HG03571 (cell line): ENCODE measurements at regions not wholly inside any gene's neighbourhood (a gene's known extent, or its start where the extent isn't known, plus 50 kb on each side); places are given as distances from the start of the nearest gene placed in this dataset.
"Not testable (repeated sequence)": the region's sequence is repeated elsewhere in the genome, so short reads cannot be mapped to it uniquely, and the experiment has no call there.

Source experiments
- ATAC-seq: cut with Tn5 transposase; IDR thresholded peaks from one replicate; pipeline ENCODE4 v1.9.1; 2021; ENCODE audit not compliant: unreplicated experiment

DNA sequence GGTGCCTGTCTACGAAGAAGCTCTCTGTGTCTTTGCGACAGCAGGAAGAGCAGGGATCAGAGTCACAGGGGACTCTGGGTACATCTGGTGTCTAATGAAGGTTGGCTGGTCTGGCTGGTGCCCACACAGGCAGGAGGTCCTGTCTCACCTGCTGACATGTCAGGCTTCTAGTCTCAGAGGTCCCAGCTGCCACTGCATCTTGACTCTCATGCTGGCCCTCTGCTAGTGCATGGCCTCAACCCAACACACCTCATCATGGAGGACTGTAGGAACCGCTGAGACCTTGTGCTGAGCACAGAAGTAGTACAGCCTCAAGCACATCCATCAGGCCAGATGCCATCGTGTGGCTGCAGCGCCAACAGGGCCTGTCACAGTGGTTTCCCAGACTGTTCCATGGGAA, 206.1 kb upstream of the NR2F2 start:
- no peak for ATAC-seq

DNA sequence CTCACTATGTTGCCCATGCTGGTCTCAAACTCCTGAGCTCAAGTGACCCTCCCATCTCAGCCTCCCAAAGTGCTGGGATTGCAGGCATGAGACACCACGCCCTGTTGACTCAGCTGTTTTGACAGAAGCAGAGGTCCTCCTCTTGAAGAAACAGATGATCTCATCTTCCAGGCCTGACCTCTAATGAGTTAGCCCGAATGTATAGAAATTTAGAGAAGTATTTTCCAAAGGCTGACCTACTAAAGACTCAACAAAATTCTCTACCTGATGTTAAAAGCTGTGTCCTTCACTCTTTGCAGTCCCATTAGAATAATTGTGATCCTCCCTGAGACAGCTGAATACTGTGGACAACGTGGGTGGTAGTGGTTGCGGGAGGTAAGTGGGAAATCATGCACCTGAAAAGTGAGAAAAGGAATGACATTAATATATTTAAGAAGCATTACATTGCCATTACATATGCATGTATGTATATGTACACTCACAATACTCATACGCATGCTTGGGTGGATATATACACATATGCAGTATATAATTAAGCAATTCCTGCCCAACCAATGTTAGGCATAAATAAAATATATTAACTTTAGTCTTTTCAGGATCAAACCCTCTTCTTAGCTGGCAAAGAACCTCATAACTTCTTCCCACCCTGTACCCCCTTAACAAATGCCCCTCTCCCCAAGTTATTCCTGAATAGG, 204.6 kb upstream of the NR2F2 start:
- ATAC-seq: no peak

DNA sequence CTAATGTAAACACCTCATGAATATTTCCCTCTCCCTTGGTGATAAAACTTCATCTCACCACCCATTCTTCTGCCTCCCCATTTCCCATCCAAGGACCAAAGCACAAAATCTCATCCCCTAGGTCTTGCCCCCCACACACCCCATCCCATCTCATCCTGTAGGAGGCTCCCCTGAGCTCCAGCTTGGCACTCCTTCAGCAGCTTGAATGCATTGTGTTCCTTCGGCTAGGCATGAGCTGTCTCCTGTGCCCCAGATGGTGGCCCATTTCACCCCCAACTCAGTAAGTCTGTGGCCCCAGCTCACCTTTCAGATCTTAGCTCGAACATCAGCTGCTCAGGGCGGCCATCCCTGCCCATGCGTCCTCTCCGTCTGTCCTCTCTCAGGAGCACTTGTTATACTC, 203.6 kb upstream of the NR2F2 start:
- no peak for ATAC-seq

DNA sequence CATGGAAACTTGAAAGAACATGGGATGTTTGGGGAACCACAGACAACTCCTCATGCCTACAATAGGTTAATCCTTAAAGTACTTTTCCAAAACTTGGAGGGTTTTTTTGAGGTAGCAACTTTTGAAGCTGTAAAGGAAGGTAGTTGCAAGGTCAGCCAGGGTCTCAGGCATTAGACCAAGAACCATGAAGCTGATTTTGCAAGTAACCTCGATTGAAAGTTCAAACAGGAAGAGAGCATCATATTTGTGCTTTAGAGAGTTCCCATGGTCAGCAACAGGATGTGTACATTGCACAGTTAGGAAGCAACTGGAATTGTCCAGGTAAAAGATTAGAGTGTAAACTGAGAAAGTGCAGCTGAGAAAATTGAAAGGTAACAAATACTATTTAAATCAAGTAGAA, 199.8 kb upstream of the NR2F2 start:
- no peak for ATAC-seq

DNA sequence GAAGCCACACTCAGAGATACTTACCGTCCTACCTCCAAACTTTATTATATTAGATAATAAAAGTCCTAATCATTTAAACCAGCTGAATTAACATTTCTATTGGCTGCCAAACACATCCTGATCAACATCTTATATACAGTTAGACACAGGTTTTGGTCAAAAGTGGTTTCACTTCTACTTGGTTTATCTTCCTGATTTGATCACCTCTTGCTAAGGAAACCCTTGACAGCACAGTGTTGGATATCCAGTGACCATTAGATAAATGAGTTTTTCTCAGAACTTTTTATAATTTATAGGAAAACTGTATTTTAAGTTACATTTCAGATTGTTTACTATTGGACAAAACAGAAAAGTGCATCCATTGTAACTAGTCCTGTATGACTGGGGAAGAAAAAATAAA, 198.4 kb upstream of the NR2F2 start:
- ATAC-seq: no peak

DNA sequence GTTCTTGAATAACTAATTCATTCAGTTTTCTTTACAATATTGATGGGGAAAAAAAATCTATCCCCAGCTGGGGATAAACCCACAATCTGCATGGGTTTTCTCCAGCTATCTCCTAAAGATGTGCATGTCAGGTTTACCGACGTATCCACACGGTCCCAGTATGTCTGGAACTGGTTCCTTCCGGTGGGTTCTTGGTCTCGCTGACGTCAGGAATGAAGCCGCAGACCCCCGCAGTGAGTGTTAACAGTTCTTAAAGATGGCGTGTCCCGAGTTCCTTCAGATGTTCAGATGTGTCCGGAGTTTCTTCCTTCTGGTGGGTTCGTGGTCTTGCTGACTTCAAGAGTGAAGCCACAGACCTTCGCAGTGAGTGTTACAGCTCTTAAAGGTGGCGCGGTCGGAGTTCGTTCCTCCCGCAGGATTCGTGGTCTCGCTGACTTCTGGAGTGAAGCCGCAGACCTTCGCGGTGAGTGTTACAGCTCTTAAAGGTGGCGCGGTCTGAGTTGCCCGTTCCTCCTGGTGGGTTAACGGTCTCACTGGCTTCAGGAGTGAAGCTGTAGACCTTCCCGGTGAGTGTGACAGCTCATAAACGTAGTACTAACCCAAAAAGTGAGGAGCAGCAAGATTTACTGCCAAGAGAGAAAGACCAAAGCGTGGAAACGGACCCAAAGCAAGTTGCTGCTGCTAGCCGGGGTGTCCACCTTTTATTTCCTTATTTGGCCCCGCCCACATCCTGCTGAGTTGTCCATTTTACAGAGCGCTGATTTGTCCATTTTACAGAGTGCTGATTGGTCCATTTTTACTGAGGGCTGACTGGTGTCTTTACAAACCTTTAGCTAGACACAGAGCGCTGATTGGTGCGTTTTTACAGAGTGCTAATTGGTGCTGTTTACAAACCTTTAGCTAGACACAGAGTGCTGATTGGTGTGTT, 195.1 kb upstream of the NR2F2 start:
- ATAC-seq: no peak

DNA sequence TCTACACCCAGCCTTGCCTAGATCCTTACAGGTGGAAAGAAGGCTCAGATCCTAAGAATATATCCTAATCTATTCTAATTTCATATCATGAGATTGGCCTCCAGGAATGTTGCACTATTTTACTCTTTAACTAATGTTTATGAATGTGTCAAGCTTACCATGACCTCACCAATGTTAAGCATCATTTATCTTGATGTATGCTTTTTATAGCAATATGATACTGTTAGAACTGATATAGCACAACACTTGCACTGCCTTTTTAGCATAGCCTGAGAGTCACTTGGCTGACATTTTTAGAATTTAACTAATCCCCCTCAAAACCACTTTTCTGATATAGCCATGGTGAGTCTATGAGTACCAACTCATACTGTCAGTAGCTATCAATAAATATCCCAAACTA, 191.5 kb upstream of the NR2F2 start:
- no peak for ATAC-seq

DNA sequence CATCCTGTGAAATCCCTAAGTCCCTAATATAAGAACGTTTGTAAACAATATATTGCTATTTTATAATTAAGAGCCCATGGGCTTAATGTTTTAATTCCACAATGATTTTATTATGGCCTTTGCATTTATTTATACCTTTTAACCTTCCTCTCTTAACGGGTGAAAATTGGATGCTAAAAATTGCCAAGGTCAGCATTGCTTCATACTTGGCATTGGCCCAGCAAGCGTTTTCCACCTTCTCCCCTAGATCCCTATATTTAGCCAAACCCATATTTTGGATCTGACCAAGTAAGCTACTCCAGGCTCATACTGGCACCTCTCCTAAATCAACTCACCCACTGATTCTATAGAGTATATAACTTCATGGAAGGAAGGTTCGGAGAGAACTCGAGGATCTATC, 188.0 kb upstream of the NR2F2 start:
- ATAC-seq: no peak

DNA sequence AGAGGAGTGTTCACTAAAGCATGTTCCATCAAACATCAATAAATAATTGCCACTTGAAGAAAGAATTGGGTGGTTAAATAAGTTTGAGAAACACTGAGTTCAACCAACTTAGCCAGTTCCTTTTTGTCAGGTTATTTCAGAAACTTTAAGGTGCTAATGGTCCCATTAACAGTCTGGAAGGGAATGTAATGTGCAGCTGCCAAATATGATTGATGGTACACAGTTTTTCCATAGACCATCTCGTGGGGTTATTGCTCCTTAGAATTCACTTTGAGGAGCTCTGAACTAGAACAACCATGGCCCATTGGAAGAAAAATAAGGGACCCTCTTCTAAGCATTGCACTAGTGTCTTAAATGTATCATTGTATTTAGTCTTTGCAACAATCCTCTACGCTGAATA, 185.8 kb upstream of the NR2F2 start:
- no peak for ATAC-seq

DNA sequence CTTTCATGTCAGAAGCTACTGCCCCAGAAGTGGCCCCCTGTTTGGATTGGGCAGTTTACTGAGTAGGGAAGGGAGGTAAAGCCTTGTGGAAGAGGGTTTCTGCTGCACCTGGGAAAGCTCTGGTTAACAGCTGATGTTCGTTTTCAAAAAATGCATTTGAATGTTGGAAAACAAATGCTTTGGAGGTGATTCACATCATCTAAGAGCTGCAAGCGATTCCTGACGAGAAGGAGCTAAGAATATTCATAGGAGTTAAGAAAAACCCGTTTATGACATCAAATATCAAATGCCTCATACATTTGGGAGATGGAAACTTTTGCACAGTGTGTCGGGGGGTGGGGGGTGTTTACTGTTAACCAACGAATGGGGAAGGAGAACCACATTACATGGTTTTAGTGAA, 183.8 kb upstream of the NR2F2 start:
- no peak for ATAC-seq

DNA sequence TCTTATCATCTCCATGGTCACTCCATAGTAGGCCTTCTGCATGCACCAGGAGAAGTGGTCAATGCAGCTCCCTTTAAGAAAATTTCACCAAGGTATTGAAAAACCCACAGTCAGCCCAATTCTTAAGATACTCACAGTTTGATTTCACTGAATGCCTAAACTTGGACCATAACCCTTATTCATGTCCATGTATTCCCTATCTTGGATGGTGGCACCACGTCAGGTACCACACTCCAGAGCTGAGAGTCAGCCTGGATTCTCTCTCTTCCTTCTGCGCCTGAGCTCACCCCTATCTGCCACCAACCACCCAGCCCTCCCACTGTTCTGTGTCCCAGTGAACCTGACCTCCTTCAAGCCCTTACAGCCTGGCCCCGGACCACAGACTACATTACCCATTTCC, 183.2 kb upstream of the NR2F2 start:
- ATAC-seq: no peak

DNA sequence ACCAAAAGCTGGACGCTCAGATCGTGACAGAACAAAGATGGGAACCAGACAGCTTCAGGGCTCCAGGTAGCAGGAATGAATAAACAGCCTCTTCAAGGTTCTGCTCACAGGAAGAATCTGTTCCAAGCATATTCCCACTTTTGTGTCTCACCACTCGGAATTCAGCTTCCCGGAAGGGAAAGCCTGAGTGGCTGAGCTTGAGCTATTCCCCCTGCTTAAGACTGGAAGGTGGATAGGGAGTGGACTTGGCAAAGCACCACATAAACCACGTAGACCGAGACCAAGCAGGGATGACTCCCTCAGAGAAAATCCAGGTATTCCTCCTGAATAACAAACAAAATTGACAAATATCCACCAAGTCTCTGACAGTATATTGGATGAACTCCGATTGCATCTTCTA, 180.2 kb upstream of the NR2F2 start:
- ATAC-seq: no peak

DNA sequence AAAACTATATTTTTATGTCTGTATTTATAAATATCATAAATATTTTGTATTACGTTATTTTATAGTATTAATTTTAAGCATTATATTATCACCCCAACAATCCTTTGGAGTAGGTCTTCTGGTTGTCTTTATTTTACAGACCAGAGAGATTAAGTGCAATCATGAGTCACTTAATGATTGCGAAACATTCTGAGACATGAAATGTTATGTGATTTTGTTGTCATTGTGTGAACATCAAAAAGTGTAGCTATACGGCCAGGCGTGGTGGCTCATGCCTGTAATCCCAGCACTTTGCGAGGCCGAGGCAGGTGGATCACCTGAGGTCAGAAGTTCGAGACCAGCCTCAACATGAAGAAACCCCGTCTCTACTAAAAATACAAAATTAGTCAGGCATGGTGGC, 178.8 kb upstream of the NR2F2 start:
- ATAC-seq: not testable (repeated sequence)

DNA sequence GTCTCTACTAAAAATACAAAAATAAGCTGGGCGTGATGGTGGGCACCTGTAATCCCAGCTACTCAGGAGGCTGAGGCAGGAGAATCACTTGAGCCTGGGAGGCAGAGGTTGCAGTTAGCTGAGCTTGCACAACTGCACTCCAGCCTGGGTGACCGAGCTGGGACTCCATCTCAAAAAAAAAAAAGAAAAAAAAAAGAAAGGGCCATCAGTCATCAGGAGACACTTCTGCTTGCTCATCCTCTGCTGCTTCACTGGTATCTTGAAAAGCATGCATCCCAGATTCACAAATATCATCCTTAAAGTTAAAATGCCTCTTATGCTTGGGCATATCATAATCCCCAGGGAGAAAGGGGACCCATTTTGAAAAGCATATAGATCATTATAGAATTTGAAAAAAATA, 176.6 kb upstream of the NR2F2 start:
- ATAC-seq: no peak

DNA sequence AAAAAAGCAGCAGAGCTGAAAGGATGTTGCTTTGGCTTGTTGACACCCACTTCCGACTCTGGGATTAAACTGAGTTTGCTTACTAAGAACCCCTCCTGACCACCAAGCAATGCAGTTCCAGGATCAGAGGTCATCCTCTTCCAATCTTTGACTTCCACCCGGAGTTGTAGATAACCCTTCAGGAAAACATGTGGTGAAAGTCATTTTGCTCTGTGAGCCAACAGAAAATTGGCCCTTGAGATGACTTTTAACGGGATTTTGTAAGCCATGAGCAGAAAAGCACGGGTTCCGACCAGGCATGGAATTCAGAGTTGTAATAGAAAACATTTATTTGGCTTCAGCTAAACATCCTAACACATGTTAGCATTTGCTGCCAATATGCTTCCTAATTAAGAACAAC, 171.6 kb upstream of the NR2F2 start:
- no peak for ATAC-seq

DNA sequence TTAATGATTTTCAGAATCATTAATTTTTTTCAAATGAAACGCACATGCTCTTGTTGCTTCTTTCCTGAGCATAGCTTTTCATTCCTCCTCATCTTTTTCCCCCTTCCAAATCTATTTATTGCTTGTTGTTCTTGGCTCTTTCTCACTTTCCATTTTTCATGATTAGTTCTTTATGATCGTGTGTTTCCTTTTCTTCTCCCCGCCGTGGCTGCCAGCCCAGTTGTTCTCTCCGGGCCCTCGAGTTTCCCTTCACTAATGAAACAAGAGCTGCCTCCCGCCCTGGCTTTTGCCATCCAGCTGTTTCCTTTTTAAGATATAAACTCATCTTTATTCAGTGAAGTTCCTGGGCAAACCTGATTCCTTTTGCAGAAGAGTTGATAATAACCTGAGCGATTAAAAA, 170.2 kb upstream of the NR2F2 start:
- ATAC-seq: no peak

DNA sequence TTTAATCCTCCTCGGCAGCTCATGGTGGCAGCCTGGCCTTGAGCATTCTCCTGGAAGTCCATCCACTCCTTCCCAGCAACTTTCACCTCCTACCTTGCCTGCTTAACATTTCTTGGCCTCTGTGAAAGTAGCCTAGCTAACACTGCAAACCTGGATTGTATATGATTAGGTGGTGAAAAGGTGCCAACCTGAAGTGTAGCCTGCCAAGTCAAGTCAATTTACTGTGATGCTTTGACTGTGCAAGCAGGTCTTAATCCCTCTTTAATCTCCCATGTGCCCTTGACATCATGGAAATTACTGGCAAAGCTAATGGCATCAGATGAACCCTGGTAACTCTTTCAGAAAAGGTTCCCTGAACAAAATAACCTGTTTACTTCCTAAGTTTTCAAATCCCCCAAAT, 169.7 kb upstream of the NR2F2 start:
- ATAC-seq: no peak

DNA sequence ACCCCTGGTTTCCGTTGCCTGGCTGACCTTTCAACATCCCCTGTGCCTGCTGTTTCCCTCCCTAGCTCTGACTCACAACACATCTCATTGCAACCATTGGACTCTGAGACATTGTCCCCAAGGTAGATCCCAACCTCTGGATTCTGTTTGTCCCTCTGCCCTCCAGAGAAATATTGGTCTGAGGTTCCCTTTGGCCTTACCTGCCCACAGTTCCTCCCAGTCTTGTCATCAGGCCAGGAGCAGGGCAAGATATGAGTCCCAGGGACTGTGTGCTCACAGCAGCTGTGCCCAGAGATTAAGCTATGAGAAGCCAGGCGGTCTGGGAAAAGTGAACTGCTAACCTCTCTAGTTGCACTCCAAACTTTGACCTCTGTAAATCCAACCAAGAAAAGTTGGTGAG, 168.2 kb upstream of the NR2F2 start:
- no peak for ATAC-seq

DNA sequence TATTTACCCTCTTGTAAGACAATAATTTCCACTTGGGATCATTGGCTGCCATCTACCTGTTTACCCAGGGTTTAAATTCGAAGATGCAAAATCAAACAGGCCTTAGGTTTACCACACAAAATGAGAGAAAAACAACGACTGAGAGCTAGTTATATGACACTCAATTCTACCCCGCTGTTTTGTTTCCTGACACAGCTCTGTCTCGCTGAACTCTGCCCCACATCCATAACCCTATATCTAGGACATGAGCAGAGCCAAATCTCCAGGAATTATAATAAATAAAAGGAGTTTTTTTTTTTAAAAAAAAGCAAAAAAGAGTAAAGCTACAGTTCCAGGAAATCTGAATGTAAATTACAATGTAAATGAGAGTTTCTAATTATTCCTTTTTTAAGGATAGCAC, 165.4 kb upstream of the NR2F2 start:
- no peak for ATAC-seq

DNA sequence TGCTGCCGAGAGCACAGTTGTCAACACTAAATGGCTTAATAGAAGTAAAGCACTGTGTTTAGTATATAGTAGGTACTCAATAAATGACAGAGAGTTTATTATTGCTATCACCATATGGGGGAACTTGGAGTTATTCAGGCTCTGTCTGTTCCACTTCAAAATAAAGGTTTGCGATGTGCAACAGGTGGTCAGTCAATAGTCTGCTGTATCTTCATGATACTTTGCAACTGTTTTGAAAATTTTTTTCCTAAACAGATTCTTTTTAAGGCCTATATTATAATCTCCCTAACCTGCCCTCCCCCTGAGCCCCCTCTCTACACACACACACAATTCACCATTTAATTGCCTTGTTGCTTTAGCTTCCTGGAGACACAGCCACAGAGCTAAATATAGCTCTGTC, 164.7 kb upstream of the NR2F2 start:
- ATAC-seq: no peak

DNA sequence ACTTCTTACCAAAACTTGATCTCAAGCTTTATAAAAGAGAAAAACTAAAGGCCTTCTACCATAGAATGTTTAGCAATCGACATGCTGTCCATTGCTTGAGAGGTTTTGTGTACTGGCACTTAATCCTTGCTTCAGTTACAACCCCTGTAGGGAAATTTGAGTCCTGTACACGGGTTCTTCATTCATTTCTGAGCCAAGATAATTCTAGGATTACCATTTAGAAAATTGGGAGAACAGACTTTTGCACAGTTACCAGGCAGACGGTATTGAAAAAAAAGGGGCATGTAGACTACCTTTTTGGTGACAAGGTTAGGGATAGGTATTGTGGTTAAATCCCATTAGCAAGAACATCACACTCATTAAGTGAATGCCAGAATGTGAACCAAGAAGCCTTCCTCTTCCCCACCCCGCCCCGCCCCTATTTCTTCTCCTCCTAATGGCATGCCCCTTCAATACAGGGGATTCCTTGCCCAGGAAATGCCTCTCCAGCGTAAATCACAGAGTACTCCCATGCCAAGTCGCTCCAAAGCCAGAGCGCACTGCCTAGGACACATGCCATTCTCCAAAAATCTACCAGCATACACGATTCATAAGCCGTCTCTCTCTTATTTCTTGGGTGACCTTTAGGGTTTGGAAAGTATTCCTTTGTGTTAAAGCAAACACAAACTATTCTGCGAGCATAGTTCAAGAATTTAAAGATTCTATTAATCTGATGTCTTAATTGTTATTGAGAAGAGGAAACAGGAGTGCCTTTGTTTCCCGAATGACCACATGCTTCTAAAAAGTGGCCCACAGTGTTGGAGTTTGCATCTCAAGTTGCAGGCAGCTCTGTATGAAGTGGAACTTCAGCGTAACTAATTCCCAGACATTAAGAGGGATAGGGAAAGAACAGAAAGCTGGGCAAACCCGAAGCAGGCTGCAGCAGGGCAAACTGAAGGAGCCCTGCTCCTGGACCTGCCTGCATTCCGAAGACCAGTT, 164.0 kb upstream of the NR2F2 start:
- no peak for ATAC-seq
